OCI-LY1 (cell line): ENCODE measurements at regions not wholly inside any gene's neighbourhood (a gene's known extent, or its start where the extent isn't known, plus 50 kb on each side); places are given as distances from the start of the nearest gene placed in this dataset.

Experiments
- H2AFZ ChIP-seq: fragments of 200-600 bp; sonication (generic), shearing (Covaris generic); 2 replicates; pipeline ENCODE4 v1.6.0; 2014; ENCODE audit warnings: antibody characterized with exemption, mild to moderate bottlenecking, low read length
- H3F3A ChIP-seq: fragments of 200-600 bp; sonication (generic), shearing (Covaris generic); 2 replicates; pipeline ENCODE4 v1.6.0; 2014; ENCODE audit warnings: mild to moderate bottlenecking, antibody characterized with exemption, low read length, moderate library complexity; ENCODE audit not compliant: insufficient read depth
- H3K27ac ChIP-seq: fragments of 200-600 bp; sonication (generic); 2 replicates; pipeline ENCODE4 v1.5.1; 2014; ENCODE audit warnings: low read length, mixed run types, mild to moderate bottlenecking, low read depth; ENCODE audit not compliant: poor library complexity, severe bottlenecking
- H3K27me3 ChIP-seq: fragments of 200-600 bp; sonication (generic); 2 replicates; pipeline ENCODE4 v1.6.0; 2014; ENCODE audit warnings: antibody characterized with exemption, mild to moderate bottlenecking, low read length, moderate library complexity; ENCODE audit not compliant: insufficient read depth
- H3K36me3 ChIP-seq: fragments of 200-600 bp; sonication (generic); 2 replicates; pipeline ENCODE4 v1.6.1; 2014; ENCODE audit warnings: mild to moderate bottlenecking, antibody characterized with exemption, low read length, moderate library complexity, mixed read lengths; ENCODE audit not compliant: insufficient read depth
- H3K4me1 ChIP-seq: fragments of 200-600 bp; sonication (generic); 2 replicates; pipeline ENCODE4 v1.5.1; 2014; ENCODE audit warnings: mild to moderate bottlenecking, low read length, moderate library complexity; ENCODE audit not compliant: insufficient read depth, severe bottlenecking
- H3K4me2 ChIP-seq: fragments of 200-600 bp; sonication (generic), shearing (Covaris generic); 2 replicates; pipeline ENCODE4 v1.6.1; 2014; ENCODE audit warnings: low read length
- H3K4me3 ChIP-seq: fragments of 200-600 bp; sonication (generic); 2 replicates; pipeline ENCODE4 v1.5.1; 2014; ENCODE audit warnings: low read length, low read depth, mild to moderate bottlenecking, mixed read lengths; ENCODE audit not compliant: poor library complexity, severe bottlenecking
- H3K79me2 ChIP-seq: fragments of 200-600 bp; shearing (Covaris generic); 2 replicates; pipeline ENCODE4 v1.6.1; 2016; ENCODE audit warnings: mixed run types, low read length, mixed read lengths; ENCODE audit not compliant: insufficient read depth
- H3K9ac ChIP-seq: fragments of 200-600 bp; sonication (generic), shearing (Covaris generic); 2 replicates; pipeline ENCODE4 v1.6.1; 2014; ENCODE audit warnings: mild to moderate bottlenecking, low read length, mixed read lengths
- H3K9me2 ChIP-seq: fragments of 200-600 bp; sonication (generic), shearing (Covaris generic); 2 replicates; pipeline ENCODE4 v1.6.1; 2014; ENCODE audit warnings: low read depth, mild to moderate bottlenecking, low read length, mixed read lengths
- H3K9me3 ChIP-seq: fragments of 200-600 bp; shearing (Covaris generic); 2 replicates; pipeline ENCODE4 v1.6.1; 2014; ENCODE audit warnings: low read length, mixed read lengths
- H4K20me1 ChIP-seq: fragments of 200-600 bp; sonication (generic), shearing (Covaris generic); 2 replicates; pipeline ENCODE4 v1.6.0; 2016; ENCODE audit warnings: mild to moderate bottlenecking, low read length; ENCODE audit not compliant: insufficient read depth
- EZH2 ChIP-seq: fragments of 200-600 bp; sonication (generic), shearing (Covaris generic); IDR thresholded peaks from 2 replicates; pipeline ENCODE4 v1.8.0; 2017; ENCODE audit warnings: borderline replicate concordance, mixed run types, mild to moderate bottlenecking, antibody characterized with exemption, low read length, moderate library complexity, mixed read lengths
- TF ChIP-seq, protein P1 (sequence below): fragments of 200-600 bp; sonication (generic), shearing (Covaris generic); IDR thresholded peaks from 2 replicates; pipeline ENCODE4 v1.5.1; 2017; ENCODE audit warnings: mild to moderate bottlenecking, antibody characterized with exemption, low read length, moderate library complexity, mixed read lengths

DNA sequence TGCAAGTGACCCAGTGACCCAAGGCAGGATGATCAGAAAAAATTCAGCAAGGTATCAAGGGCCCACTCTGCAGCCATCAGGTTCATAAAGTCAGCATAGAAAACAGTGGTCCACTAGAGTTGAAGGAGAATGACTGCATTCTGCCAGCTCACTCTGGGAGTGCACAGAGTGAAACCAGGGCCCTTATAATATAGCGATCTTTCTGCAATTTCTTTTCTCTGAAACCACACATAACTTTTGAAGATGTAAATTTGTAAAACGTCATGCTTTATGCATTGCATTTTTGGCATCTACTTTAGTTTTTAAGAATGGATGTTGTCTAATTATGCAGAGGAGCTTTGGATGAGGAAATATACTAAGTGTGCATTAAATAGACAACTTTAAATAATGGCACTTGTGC lies 225.0 kb upstream of the SMIM21 start:
- H3K4me3 ChIP-seq, result no peak overlapping the region
- no peak overlapping the region for H3K27ac ChIP-seq
- H3K4me1 ChIP-seq, result no peaks in the 10 kb centered on the region
- H3K9ac ChIP-seq, result no peak overlapping the region
- H3K36me3 ChIP-seq, result no peaks in the 10 kb centered on the region
- no peak overlapping the region for H2AFZ ChIP-seq
- H4K20me1 ChIP-seq, result no peaks in the 10 kb centered on the region
- no peaks in the 10 kb centered on the region for H3K79me2 ChIP-seq
- TF ChIP-seq, protein P1, sequence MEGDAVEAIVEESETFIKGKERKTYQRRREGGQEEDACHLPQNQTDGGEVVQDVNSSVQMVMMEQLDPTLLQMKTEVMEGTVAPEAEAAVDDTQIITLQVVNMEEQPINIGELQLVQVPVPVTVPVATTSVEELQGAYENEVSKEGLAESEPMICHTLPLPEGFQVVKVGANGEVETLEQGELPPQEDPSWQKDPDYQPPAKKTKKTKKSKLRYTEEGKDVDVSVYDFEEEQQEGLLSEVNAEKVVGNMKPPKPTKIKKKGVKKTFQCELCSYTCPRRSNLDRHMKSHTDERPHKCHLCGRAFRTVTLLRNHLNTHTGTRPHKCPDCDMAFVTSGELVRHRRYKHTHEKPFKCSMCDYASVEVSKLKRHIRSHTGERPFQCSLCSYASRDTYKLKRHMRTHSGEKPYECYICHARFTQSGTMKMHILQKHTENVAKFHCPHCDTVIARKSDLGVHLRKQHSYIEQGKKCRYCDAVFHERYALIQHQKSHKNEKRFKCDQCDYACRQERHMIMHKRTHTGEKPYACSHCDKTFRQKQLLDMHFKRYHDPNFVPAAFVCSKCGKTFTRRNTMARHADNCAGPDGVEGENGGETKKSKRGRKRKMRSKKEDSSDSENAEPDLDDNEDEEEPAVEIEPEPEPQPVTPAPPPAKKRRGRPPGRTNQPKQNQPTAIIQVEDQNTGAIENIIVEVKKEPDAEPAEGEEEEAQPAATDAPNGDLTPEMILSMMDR, result no peak
- no peak for TF ChIP-seq EZH2
- H3K9me3 ChIP-seq, result no peaks in the 10 kb centered on the region
- no peak overlapping the region for H3K4me2 ChIP-seq
- H3F3A ChIP-seq, result no peaks in the 10 kb centered on the region
- H3K9me2 ChIP-seq, result no peaks in the 10 kb centered on the region
- no peaks in the 10 kb centered on the region for H3K27me3 ChIP-seq

DNA sequence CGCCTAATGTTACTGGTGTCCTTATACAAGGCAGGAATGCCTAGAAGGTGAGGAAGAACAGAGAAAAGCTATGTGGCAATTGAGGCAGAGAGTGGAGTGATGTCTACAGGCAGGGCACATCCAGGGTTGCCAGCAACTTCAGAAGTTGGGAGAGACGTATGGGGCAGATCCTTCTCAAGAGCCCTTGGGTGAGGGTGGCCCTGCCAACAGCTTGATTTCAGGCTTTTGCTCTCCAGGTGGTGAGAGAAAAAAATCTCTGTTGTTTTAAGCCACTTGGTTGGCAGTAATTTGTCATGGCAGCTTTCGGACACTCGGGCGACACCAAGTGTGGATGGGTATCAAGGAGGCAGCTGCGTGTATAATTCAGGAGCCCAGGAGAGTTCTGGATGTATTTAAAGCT lies 217.4 kb upstream of the SMIM21 start:
- no peaks in the 10 kb centered on the region for H3K36me3 ChIP-seq
- H3K27ac ChIP-seq, result no peak overlapping the region
- no peaks in the 10 kb centered on the region for H3K79me2 ChIP-seq
- no peaks in the 10 kb centered on the region for H3K4me1 ChIP-seq
- H3K9me2 ChIP-seq, result no peaks in the 10 kb centered on the region
- no peak overlapping the region for H2AFZ ChIP-seq
- no peaks in the 10 kb centered on the region for H3F3A ChIP-seq
- TF ChIP-seq, protein P1, result no peak
- no peak for TF ChIP-seq EZH2
- H3K4me3 ChIP-seq, result no peak overlapping the region
- no peak overlapping the region for H3K9ac ChIP-seq
- H3K27me3 ChIP-seq, result no peaks in the 10 kb centered on the region
- H4K20me1 ChIP-seq, result no peaks in the 10 kb centered on the region
- H3K4me2 ChIP-seq, result no peak overlapping the region
- no peaks in the 10 kb centered on the region for H3K9me3 ChIP-seq

DNA sequence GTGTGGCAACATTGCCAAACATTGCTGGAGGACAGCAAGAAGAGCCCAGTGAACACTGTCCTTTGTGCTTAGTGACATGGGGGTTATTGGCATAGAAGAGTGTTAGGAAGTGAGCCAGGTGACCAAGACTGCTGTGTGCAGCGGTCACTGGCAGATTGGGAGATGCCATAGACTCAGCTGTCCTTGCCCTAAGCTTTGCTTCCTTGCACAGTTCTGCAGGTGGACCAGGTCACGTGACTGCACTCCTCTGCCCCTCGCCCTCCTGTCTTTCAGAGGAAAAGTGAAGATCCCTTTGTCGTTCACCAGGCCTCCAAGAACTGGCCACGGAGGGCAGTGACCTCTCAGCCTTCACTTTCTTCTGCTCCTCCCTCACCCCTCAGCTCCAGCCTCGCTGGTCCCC lies 215.6 kb upstream of the SMIM21 start:
- Histone ChIP-seq H4K20me1 (no peaks in the 10 kb centered on the region), H3K4me2 (no peak overlapping the region), H3K4me3 (no peak overlapping the region), H3K79me2 (no peaks in the 10 kb centered on the region), H2AFZ (no peak overlapping the region), H3K27ac (no peak overlapping the region), H3F3A (no peaks in the 10 kb centered on the region), H3K4me1 (no peaks in the 10 kb centered on the region), H3K9ac (no peak overlapping the region), H3K27me3 (no peaks in the 10 kb centered on the region), H3K36me3 (no peaks in the 10 kb centered on the region), H3K9me2 (no peaks in the 10 kb centered on the region), H3K9me3 (no peaks in the 10 kb centered on the region)
- no peak for TF ChIP-seq EZH2
- TF ChIP-seq, protein P1, result no peak
